Hematopoietic multipotent progenitor cell treated with erythropoietin and hydrocortisone succinate and interleukin-3 and kit ligand, for 15 days (in vitro differentiated cells): ENCODE measurements at regions not wholly inside any gene's neighbourhood (a gene's known extent, or its start where the extent isn't known, plus 50 kb on each side); places are given as distances from the start of the nearest gene placed in this dataset.
"Not testable (repeated sequence)": the region's sequence is repeated elsewhere in the genome, so short reads cannot be mapped to it uniquely, and the experiment has no call there.

ENCODE experiments used
- DNase-seq: peaks from one replicate; pipeline ENCODE4 v3.0.0-alpha.2; 2015; ENCODE audit warnings: low spot score

DNA sequence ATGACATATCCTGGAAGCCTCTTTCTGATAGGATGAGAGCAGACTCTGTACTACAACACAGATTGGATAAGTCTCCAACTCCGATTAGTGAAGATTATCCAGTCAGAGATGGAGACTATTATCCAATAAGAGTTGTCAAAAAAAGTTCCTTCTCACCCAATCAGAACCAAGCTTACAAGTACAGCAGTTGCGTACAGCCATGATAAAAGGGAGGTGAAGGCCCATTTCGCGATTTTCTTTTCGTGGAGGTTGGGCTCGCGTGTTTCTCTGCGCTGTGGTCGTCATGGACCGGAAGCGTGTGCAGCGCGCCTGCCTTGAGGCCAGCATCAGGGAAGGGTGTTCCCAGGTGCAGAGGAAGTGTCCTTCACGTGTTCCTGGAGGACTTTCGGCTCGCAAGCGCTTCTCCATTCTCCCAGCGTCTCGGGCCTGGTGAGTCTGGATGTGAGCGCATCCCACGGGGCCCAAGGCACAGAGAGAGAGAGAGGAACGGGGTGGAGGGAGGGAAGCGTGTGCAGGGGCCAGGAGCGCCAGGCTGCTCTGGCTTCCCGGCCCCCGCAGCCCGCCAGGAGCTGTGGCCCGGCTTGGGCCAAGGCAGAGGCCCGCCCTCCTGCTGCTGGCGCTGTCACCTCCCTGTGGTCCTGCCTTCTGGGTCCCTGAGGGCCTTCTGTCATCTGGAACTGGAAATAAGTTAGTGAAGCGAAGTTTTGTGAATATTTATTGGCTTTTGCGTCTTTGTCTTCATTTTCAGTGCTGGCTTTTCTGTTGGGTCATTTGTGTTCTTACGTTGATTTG lies 53.9 kb downstream of the CDRT15L2 start:
- DNase-seq = not testable (repeated sequence)

DNA sequence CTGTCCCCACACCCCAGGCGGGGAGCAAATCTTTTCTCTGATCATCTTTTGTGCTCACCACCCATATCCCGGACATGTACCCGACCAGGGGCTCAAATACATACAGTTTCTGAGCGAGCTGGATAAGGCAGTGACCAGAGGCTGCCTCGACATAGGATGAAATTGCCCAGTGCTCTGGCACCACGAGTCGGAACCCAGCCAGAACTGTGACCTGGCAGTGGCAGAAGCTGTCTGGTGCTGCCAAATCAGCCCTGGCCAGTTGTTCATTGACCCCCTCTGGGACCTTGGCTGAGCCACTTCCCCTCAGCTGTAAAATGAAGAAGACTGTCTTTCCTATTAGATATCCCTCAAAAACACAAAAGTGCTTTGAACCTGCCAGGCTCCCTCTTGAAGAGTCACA lies 60.6 kb downstream of the CDRT15L2 start:
- not testable (repeated sequence) for DNase-seq

- not testable (repeated sequence) for DNase-seq
Observed at GRCh38 chr17:20646661-20647272, 67.2 kb downstream of the CDRT15L2 start.

- not testable (repeated sequence) for DNase-seq
Observed at GRCh38 chr17:20649097-20649767, 69.7 kb downstream of the CDRT15L2 start.

DNA sequence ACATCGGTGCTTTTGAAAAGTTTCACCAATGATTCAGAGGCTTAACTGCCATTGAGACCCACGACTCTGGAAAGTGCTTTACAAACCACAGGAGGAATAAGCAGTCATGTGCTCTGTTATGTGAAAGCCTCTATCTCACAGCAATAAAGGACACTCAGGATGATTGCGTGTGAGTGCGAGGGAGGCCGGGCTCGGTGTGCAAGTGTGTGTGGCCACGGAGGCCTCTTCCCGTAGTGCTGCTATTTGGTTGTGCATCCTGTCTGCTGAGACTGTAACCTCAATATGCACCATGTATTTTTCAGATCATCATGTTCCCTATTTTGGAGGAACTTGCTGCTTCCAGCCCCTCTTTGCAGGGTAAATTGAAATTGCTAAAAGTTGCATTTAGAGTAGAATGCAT lies 71.5 kb downstream of the CDRT15L2 start:
- DNase-seq = not testable (repeated sequence)

- DNase-seq = not testable (repeated sequence)
Observed at GRCh38 chr17:20651736-20652135, 72.2 kb downstream of the CDRT15L2 start.

DNA sequence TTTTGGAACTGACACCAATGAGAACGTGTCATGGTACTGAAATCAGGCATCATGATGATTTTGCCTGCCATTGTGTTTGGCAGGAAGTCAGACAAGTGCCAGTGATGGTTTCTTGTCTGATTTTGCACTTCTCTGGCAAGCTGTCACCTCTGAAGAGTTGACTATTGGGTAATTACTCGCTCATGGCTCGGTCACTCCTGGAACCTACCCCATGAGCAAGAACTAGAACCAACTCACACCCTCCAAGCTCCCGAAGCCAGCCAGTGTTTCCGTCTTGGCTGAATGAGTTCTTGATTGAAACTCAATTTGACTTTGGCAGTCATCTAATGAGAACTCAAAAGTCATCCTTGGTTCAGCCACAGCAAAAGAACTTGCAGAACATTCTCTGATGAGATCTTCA lies 73.9 kb downstream of the CDRT15L2 start:
- not testable (repeated sequence) for DNase-seq

- not testable (repeated sequence) for DNase-seq
Observed at GRCh38 chr17:20654114-20654513, 74.6 kb downstream of the CDRT15L2 start.

DNA sequence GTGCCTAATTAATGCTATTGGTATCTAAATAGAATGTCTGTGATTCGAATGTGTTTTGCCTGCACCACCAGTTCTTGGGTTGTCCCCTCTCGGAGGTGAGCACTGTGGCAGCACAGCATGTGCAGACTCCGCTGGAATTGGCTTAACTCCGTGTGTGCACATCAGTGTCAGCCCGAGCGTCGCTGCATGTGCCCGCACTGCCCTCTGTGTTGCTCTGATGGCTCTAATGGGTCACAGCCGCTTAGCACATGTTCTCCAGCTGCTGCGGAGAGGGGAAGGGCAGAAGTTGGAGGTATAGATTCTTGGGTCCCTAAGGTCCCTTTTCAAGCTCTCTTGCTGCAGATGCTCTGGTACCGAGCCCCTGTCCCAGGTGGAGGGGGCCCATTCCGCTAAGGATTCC lies 75.1 kb downstream of the CDRT15L2 start:
- DNase-seq = not testable (repeated sequence)

DNA sequence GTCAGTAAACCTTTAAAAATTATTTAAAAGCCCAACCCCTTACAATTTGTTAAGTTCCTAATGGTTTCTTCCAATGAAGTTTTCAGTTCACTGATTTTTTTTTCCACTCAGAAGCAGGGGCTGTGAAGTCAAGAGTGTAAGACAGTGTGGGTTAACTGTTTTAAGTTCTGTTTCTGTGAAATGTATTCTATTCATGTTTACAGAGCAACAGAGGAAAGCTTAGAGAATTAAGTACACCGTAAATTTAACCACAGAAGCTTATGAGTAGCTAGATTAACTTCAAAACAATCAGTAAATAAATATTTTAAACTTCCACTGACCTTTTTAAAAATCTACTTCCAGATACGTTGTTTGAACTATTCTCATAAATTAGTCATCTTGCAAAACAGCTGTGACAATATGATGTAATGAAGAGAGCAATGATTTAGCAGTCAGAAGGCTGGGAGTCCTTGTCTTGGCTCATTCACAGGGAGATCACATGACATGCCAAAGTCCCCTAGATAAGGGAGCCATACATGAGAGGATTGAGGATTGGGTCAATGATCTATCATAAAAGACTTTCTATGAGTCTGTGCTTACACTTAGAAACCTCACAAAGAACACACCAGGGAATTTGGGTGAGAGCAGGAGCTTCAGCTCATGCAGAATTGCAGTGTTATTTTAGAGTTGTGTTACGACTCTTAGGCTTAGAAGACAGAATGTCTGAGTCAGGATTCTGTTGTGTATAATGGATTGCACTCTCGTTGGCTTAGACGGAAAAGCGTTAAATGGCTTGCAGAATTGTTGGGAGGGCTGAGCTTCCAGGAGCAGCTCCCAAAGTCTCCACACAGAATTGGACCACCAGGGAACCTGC lies 85.8 kb downstream of the CDRT15L2 start:
- not testable (repeated sequence) for DNase-seq

GRCh38 chr17:20666689-20667088 lies 87.2 kb downstream of the CDRT15L2 start:
- not testable (repeated sequence) for DNase-seq

- DNase-seq = not testable (repeated sequence)
Observed at GRCh38 chr17:20667712-20668111, 88.2 kb downstream of the CDRT15L2 start.

DNA sequence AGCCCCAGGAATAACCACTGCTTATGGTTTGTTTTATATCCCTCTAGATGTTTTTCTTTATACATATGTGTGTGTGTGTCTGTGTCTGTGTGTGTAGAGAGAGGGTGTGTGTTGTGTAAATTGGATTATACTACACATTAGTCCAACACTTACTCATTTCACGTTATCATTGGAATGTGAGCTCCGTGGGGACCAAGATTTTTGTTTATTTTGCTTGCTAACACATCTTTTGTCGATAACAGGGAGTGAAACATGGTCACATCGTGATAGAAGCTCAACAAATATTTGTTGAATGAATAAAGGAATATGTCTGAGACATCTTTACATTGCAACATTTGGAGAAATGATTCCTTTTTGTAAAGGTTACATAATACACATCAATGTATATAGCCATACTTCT lies 88.8 kb downstream of the CDRT15L2 start:
- not testable (repeated sequence) for DNase-seq

- not testable (repeated sequence) for DNase-seq
Observed at GRCh38 chr17:20668868-20669267, 89.3 kb downstream of the CDRT15L2 start.

- DNase-seq = not testable (repeated sequence)
Observed at GRCh38 chr17:20670506-20670905, 91.0 kb downstream of the CDRT15L2 start.

GRCh38 chr17:20674374-20674773 lies 94.8 kb downstream of the CDRT15L2 start:
- not testable (repeated sequence) for DNase-seq

DNA sequence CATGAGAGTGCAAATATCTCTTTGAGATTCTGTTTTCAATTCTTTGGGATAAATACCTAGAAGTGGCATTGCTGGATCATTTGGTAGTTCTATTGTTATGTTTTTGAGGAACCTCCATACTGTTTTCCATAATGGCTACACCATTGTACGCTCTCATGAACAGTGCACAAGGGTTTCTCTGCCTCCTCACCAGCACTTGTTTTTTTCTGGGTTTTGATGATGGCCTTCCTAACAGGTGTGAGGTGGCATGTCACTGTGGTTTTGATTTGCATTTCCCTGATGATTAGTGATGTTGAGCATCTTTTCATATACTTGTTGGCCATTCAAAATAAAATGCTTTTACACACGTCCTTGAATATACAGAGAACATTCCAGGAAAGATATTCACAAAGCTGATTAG lies 96.2 kb downstream of the CDRT15L2 start:
- DNase-seq = not testable (repeated sequence)

- DNase-seq = not testable (repeated sequence)
Observed at GRCh38 chr17:20676656-20677055, 97.1 kb downstream of the CDRT15L2 start.

DNA sequence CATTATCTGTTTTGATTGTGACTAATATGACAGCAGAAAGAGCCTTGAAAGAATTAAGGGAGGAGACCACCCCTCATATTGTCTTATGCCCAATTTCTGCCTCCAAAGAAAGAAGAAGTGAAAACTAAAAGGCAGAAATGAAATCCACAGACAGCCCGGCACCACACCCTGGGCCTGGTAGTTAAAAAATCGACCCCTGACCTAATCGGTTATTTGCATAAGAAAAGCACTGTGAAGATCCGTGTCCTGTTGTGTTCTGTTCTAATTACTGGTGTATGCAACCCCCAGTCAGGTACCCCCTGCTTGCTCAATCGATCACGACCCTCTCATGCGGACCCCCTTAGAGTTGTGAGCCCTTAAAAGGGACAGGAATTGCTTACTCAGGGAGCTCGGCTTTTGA lies 97.9 kb downstream of the CDRT15L2 start:
- not testable (repeated sequence) for DNase-seq

GRCh38 chr17:20678424-20678823 lies 98.9 kb downstream of the CDRT15L2 start:
- not testable (repeated sequence) for DNase-seq
